Upper lobe of left lung (tissue), 4 donors: ENCODE measurements at regions not wholly inside any gene's neighbourhood (a gene's known extent, or its start where the extent isn't known, plus 50 kb on each side); places are given as distances from the start of the nearest gene placed in this dataset.

Source experiments
- CTCF ChIP-seq, 6 experiments: fragments of 450-650 bp in 4 of 6; fragments of 200-600 bp in 2 of 6; sonication (generic) in 2 of 6; IDR thresholded peaks; one replicate each; pipeline ENCODE4 v1.5.1; 2016 to 2019; ENCODE audit warnings: antibody characterized with exemption in 6 of 6
- EP300 ChIP-seq, 4 donors: sonication (generic); formaldehyde crosslinking; IDR thresholded peaks; one replicate each; pipeline ENCODE4 v1.5.1; 2017; ENCODE audit warnings: antibody characterized with exemption in 4 of 4, control low read depth in 2 of 4
- POLR2A ChIP-seq, 4 donors: fragments of 450-650 bp; IDR thresholded peaks; one replicate each; pipeline ENCODE4 v1.5.1; 2016 to 2017; ENCODE audit warnings: antibody characterized with exemption in 4 of 4, mild to moderate bottlenecking in 2 of 4
- POLR2AphosphoS5 ChIP-seq, 2 donors: sonication (generic); formaldehyde crosslinking; IDR thresholded peaks; one replicate each; pipeline ENCODE4 v1.5.1; 2017; ENCODE audit warnings: antibody characterized with exemption in 2 of 2

GRCh38 chr5:5902678-5903646 is 475.4 kb downstream of the MED10 start:
- no peak for TF ChIP-seq POLR2A (IDR thresholded peaks at IDR 0.05)
- TF ChIP-seq CTCF (IDR thresholded peaks at IDR 0.05) = no peak
- no peak for TF ChIP-seq POLR2AphosphoS5 (IDR thresholded peaks at IDR 0.05)
- TF ChIP-seq EP300 (IDR thresholded peaks at IDR 0.05) = no peak
